Jurkat, Clone E6-1 (cell line): ENCODE measurements at regions not wholly inside any gene's neighbourhood (a gene's known extent, or its start where the extent isn't known, plus 50 kb on each side); places are given as distances from the start of the nearest gene placed in this dataset.
"Not testable (repeated sequence)": the region's sequence is repeated elsewhere in the genome, so short reads cannot be mapped to it uniquely, and the experiment has no call there.

Experiments used
- DNase-seq: peaks from one replicate; pipeline ENCODE4 v3.0.0-alpha.2; 2011; ENCODE audit warnings: low read depth, low spot score
- H3K4me3 ChIP-seq: 2 replicates; pipeline ENCODE4 v1.5.1; 2011; ENCODE audit warnings: mild to moderate bottlenecking, low read length, control low read depth, moderate library complexity

- peak; percentile 42 for DNase-seq
- H3K4me3 ChIP-seq, result no peak overlapping the region
Measured at GRCh38 chr11:100575860-100576717, 111.0 kb upstream of the ARHGAP42 start.

- no peak overlapping the region for H3K4me3 ChIP-seq
- DNase-seq, result no peak
Measured at GRCh38 chr11:100576718-100577021, 110.4 kb upstream of the ARHGAP42 start.

- no peak overlapping the region for H3K4me3 ChIP-seq
- no peak for DNase-seq
Measured at GRCh38 chr11:100578831-100579311, 108.2 kb upstream of the ARHGAP42 start.

- DNase-seq, result no peak
- H3K4me3 ChIP-seq, result no peak overlapping the region
Measured at GRCh38 chr11:100581318-100581717, 105.8 kb upstream of the ARHGAP42 start.

- DNase-seq, result no peak
- H3K4me3 ChIP-seq, result no peak overlapping the region
Measured at GRCh38 chr11:100584201-100584985, 102.7 kb upstream of the ARHGAP42 start.

GRCh38 chr11:100585728-100586127 lies 101.4 kb upstream of the ARHGAP42 start:
- H3K4me3 ChIP-seq, result no peak overlapping the region
- no peak for DNase-seq

GRCh38 chr11:100586361-100587101 lies 100.6 kb upstream of the ARHGAP42 start:
- no peak for DNase-seq
- no peak overlapping the region for H3K4me3 ChIP-seq

- DNase-seq, result no peak
- no peak overlapping the region for H3K4me3 ChIP-seq
Measured at GRCh38 chr11:100592619-100593260, 94.3 kb upstream of the ARHGAP42 start.

- no peak overlapping the region for H3K4me3 ChIP-seq
- DNase-seq, result no peak
Measured at GRCh38 chr11:100593291-100593690, 93.8 kb upstream of the ARHGAP42 start.

- H3K4me3 ChIP-seq, result no peak overlapping the region
- no peak for DNase-seq
Measured at GRCh38 chr11:100594320-100594719, 92.8 kb upstream of the ARHGAP42 start.

- no peak overlapping the region for H3K4me3 ChIP-seq
- no peak for DNase-seq
Measured at GRCh38 chr11:100600941-100601340, 86.1 kb upstream of the ARHGAP42 start.

GRCh38 chr11:100602716-100603115 lies 84.4 kb upstream of the ARHGAP42 start:
- H3K4me3 ChIP-seq, result no peak overlapping the region
- no peak for DNase-seq

- H3K4me3 ChIP-seq, DNase-seq: not testable (repeated sequence)
Measured at GRCh38 chr11:100607761-100608160, 79.3 kb upstream of the ARHGAP42 start.

GRCh38 chr11:100612766-100613165 lies 74.3 kb upstream of the ARHGAP42 start:
- no peak overlapping the region for H3K4me3 ChIP-seq
- DNase-seq, result no peak

- no peak for DNase-seq
- no peak overlapping the region for H3K4me3 ChIP-seq
Measured at GRCh38 chr11:100618914-100619313, 68.2 kb upstream of the ARHGAP42 start.

GRCh38 chr11:100619484-100619883 lies 67.6 kb upstream of the ARHGAP42 start:
- no peak for DNase-seq
- no peak overlapping the region for H3K4me3 ChIP-seq

- no peak overlapping the region for H3K4me3 ChIP-seq
- no peak for DNase-seq
Measured at GRCh38 chr11:100622404-100622803, 64.7 kb upstream of the ARHGAP42 start.

GRCh38 chr11:100624346-100624745 lies 62.7 kb upstream of the ARHGAP42 start:
- DNase-seq, result no peak
- H3K4me3 ChIP-seq, result no peak overlapping the region

- no peak for DNase-seq
Measured at GRCh38 chr11:100625041-100625440, 62.0 kb upstream of the ARHGAP42 start.

More at GRCh38 chr11:100625041-100625440, 62.0 kb upstream of the ARHGAP42 start:
- no peak overlapping the region for H3K4me3 ChIP-seq
